ENCODE measurements at regions not wholly inside any gene's neighbourhood (a gene's known extent, or its start where the extent isn't known, plus 50 kb on each side); places are given as distances from the start of the nearest gene placed in this dataset.

DNA sequence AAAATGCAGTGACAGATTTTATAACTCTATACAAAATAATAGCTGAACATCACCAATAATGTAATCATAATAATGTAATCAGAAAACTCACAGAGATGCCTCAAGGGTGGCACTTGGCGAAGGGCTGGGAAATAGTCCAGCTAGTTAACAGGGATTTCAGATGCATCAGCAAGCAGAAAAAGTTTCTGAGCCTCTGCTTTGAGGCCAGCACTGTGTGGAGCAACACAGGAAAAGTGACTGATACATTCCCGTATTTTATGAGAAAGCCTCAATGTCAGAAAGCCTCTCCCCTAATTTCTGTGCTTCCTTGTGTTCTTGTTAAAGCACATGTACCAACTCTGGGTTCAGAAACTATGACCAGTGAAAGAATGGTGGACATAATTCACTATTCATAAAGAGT, 304.8 kb downstream of the VPS13C start:
- TF ChIP-seq, protein P1, sequence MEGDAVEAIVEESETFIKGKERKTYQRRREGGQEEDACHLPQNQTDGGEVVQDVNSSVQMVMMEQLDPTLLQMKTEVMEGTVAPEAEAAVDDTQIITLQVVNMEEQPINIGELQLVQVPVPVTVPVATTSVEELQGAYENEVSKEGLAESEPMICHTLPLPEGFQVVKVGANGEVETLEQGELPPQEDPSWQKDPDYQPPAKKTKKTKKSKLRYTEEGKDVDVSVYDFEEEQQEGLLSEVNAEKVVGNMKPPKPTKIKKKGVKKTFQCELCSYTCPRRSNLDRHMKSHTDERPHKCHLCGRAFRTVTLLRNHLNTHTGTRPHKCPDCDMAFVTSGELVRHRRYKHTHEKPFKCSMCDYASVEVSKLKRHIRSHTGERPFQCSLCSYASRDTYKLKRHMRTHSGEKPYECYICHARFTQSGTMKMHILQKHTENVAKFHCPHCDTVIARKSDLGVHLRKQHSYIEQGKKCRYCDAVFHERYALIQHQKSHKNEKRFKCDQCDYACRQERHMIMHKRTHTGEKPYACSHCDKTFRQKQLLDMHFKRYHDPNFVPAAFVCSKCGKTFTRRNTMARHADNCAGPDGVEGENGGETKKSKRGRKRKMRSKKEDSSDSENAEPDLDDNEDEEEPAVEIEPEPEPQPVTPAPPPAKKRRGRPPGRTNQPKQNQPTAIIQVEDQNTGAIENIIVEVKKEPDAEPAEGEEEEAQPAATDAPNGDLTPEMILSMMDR (IDR thresholded peaks at IDR 0.05; ENCODE audit: control insufficient read depth, extremely low read depth, insufficient read depth) = no peak
- no peak for DNase-seq (ENCODE audit: low read depth)
- H3K4me3 ChIP-seq (ENCODE audit: low read depth, low read length) = no peak overlapping the region

DNA sequence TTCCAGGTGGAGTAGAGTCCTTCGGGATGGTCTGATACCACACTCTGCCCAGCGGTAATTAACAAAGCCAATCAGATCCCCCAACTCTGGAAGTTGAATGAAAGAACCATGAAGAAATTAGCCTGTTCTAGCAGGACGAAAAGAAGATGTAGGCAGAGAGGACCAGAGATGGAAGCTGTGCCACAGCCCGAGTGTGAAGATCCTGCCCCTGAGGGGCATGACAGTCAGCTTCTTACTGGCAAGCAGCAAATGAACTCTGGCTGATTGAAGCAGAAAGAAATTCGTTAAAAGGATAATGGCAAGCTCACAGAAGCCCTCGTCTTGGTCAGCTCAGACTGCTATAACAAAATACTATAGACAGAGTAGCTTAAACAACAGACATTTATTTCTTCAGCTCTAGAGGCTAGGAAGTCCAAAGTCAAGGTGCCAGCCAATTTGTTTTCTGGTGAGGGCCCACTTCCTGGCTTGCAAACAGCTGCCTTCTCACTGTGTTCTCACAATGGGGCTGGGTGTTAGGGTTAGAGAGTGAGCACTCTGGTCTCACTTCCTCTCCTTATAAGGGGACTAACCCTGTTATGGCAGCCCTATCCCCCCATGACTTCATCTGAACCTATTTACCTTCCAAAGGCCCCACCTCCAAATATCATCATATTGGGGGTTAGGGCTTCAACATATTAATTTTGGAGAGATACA, 307.1 kb downstream of the VPS13C start:
- no peak for DNase-seq (ENCODE audit: low read depth)
- TF ChIP-seq, protein P1 (IDR thresholded peaks at IDR 0.05; ENCODE audit: control insufficient read depth, extremely low read depth, insufficient read depth) = no peak
- H3K4me3 ChIP-seq (ENCODE audit: low read depth, low read length) = no peak overlapping the region

DNA sequence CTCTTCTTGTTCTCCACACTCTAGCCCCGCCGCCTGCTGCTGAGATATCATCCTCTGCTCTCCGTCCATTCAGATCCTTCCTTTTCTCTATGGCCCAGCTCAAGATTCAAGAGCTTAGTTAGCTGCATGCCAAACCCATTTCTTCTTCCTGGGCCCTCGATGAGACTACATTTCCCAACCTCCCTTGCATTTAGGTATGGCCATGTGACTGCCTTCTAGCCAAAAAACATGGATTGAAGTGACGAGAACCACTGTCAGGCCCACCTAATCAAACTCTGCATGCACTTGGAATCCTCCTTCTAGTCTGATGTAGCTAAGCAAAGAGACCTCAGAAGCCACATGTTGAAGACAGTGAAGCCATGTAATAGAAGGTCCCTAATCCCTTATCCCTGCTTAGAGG, 308.2 kb downstream of the VPS13C start:
- H3K4me3 ChIP-seq (ENCODE audit: low read depth, low read length) = no peak overlapping the region
- DNase-seq (ENCODE audit: low read depth) = no peak
- TF ChIP-seq, protein P1 (IDR thresholded peaks at IDR 0.05; ENCODE audit: control insufficient read depth, extremely low read depth, insufficient read depth) = no peak

DNA sequence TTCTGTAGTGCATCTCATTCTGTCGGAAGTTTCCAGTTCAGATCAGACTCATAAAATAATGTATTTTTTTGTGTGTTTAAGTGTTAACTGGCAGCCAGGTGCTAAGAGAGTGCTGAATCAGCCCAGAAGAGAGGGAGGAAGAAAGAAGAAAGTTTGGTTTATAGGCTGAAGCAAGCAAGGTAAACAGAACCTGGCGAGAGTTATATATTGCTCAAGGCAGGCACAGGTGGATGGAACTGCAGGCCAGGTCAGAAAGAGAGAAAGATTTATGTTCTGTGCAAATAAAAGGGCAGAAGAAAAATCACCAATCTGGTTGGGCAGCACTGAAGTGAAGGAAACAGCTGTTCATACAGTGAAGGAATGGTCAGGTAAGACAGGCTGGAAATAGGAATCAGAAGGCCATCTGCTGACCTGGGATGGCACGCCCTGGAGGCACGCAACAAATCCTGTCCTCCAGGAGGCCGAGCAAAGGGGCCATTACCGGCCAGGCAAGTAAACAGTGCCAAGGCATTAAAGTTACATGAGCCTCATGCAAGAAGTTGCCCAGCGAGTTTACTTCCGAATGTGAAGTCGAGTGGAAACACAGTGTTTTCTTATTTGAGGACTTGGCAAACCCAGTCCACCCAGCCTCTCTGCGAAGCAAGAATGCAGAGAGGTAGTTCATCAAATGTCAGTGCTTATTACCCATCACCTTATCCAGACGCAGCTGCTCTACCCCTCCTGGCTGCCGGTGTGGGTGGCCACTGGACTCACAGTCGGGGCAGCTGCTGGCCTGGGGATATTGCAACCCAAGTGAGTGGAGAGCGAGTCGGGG, 309.8 kb downstream of the VPS13C start:
- H3K4me3 ChIP-seq (ENCODE audit: low read depth, low read length) = peak overlapping the region; percentile 31
- DNase-seq (ENCODE audit: low read depth) = peak; percentile 100
- TF ChIP-seq, protein P1 (IDR thresholded peaks at IDR 0.05; ENCODE audit: control insufficient read depth, extremely low read depth, insufficient read depth) = peak; percentile 27; the same call in 1 of the 2 replicates

DNA sequence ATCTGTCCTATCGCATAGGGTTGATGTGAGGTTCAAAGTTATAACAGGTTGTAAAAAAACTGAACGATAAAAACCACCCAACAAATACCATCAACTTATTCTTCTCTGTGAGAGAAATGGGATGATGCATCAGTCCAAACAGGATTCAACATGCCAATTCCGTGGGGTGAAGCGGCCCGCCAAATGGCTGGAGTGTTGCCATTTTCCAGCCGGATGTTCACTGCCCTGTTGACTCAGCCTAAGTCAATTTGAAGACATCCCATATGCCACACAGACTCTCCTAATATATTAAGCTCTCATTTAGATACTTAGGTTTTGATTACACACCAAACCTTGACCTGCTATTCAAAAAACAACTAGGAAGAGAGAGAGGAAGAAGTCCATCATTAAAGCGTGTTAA, 311.1 kb downstream of the VPS13C start:
- peak overlapping the region; percentile 22; the same call in 1 of the 2 replicates for H3K4me3 ChIP-seq (ENCODE audit: low read depth, low read length)
- peak; percentile 90 for DNase-seq (ENCODE audit: low read depth)
- TF ChIP-seq, protein P1 (IDR thresholded peaks at IDR 0.05; ENCODE audit: control insufficient read depth, extremely low read depth, insufficient read depth) = no peak

DNA sequence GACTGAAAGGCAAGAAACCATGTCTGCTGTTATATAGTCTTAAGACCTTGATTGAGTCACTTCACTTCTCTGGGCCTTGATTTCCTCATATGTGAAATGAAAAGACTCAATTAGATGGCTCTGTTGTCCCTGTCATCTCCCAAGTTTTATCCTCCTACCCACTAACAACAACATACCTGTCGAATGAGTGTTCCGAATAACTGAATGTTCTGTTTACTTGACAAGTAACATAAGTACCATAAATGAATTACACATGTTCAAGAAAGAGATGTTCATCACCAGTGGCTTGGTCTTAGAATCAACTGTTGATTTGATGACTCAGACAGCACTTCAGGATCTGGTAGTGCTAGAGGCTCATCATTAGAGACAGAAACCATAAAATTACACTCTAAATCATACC, 311.7 kb downstream of the VPS13C start:
- DNase-seq (ENCODE audit: low read depth) = no peak
- H3K4me3 ChIP-seq (ENCODE audit: low read depth, low read length) = no peak overlapping the region
- TF ChIP-seq, protein P1 (IDR thresholded peaks at IDR 0.05; ENCODE audit: control insufficient read depth, extremely low read depth, insufficient read depth) = no peak
